NT2/D1 (cell line): ENCODE measurements at regions not wholly inside any gene's neighbourhood (a gene's known extent, or its start where the extent isn't known, plus 50 kb on each side); places are given as distances from the start of the nearest gene placed in this dataset.

ENCODE experiments used
- SUZ12 ChIP-seq: IDR thresholded peaks from 2 replicates; pipeline ENCODE4 v1.6.1; 2011; ENCODE audit not compliant: insufficient read length, insufficient read depth; ENCODE audit errors: extremely low read depth
- YY1 ChIP-seq: IDR thresholded peaks from 2 replicates; pipeline ENCODE4 v1.6.1; 2011; ENCODE audit not compliant: insufficient read length, insufficient read depth
- ZNF274 ChIP-seq: IDR thresholded peaks from 2 replicates; pipeline ENCODE4 v1.6.1; 2011; ENCODE audit warnings: mild to moderate bottlenecking, low read depth, low read length

- TF ChIP-seq ZNF274, result no peak
- TF ChIP-seq SUZ12, result no peak
- TF ChIP-seq YY1, result no peak
Observed at GRCh38 chrX:51047950-51048349, 137.4 kb downstream of the BMP15 start.
